Gastroesophageal sphincter (tissue), 3 donors: ENCODE measurements at regions not wholly inside any gene's neighbourhood (a gene's known extent, or its start where the extent isn't known, plus 50 kb on each side); places are given as distances from the start of the nearest gene placed in this dataset.

Source experiments
- EP300 ChIP-seq: sonication (generic); formaldehyde crosslinking; IDR thresholded peaks from one replicate; pipeline ENCODE4 v1.6.1; 2017; ENCODE audit warnings: antibody characterized with exemption, mild to moderate bottlenecking
- POLR2A ChIP-seq, 2 donors: fragments of 450-650 bp; IDR thresholded peaks; one replicate each; pipeline ENCODE4 v1.6.1; 2017; ENCODE audit warnings: antibody characterized with exemption in 2 of 2, mild to moderate bottlenecking in 2 of 2, moderate library complexity in 1 of 2
- TF ChIP-seq, protein P1 (sequence below), 4 experiments: fragments of 200-600 bp in 2 of 4; fragments of 450-650 bp in 2 of 4; sonication (generic) in 1 of 4; IDR thresholded peaks; one replicate each; pipeline ENCODE4 v1.5.1; 2017 to 2019; ENCODE audit warnings: antibody characterized with exemption in 4 of 4, mild to moderate bottlenecking in 2 of 4, moderate library complexity in 2 of 4

GRCh38 chr4:31084806-31085416 lies 364.7 kb downstream of the PCDH7 start:
- TF ChIP-seq, protein P1, sequence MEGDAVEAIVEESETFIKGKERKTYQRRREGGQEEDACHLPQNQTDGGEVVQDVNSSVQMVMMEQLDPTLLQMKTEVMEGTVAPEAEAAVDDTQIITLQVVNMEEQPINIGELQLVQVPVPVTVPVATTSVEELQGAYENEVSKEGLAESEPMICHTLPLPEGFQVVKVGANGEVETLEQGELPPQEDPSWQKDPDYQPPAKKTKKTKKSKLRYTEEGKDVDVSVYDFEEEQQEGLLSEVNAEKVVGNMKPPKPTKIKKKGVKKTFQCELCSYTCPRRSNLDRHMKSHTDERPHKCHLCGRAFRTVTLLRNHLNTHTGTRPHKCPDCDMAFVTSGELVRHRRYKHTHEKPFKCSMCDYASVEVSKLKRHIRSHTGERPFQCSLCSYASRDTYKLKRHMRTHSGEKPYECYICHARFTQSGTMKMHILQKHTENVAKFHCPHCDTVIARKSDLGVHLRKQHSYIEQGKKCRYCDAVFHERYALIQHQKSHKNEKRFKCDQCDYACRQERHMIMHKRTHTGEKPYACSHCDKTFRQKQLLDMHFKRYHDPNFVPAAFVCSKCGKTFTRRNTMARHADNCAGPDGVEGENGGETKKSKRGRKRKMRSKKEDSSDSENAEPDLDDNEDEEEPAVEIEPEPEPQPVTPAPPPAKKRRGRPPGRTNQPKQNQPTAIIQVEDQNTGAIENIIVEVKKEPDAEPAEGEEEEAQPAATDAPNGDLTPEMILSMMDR (IDR thresholded peaks at IDR 0.05) = no peak
- TF ChIP-seq EP300 (no peak), POLR2A (IDR thresholded peaks at IDR 0.05) (no peak)
